Activated CD8-positive, alpha-beta T cell treated with anti-CD3 and anti-CD28 coated beads, Interleukin-2, amount 10 ng/mL, durations not matched to agents 7 days and 5 days (primary cell): ENCODE measurements at regions not wholly inside any gene's neighbourhood (a gene's known extent, or its start where the extent isn't known, plus 50 kb on each side); places are given as distances from the start of the nearest gene placed in this dataset.

Experiments
- ATAC-seq: fragments of 150-1000 bp; cut with Tn5 transposase; one replicate; pipeline ENCODE4 v1.10.0; 2021; ENCODE audit warnings: moderate library complexity
- CTCF ChIA-PET: fragments of 350-600 bp; sonication (Branson Sonifier 250); formaldehyde crosslinking; loops from one replicate; lab custom pipeline; 2021; ENCODE audit warnings: antibody characterized with exemption; lab: Charles Lee
- POLR2A ChIA-PET: fragments of 350-600 bp; sonication (Branson Sonifier 250); formaldehyde crosslinking; loops from one replicate; lab custom pipeline; 2021; ENCODE audit warnings: antibody characterized with exemption; lab: Charles Lee
- DNase-seq: peaks from one replicate; pipeline ENCODE4 v3.0.0-alpha.2; 2020
- H3K27ac Mint-ChIP-seq: one replicate; pipeline ENCODE4 v1.8.0; 2021; ENCODE audit warnings: mild to moderate bottlenecking, mixed read lengths
- H3K27me3 Mint-ChIP-seq: one replicate; pipeline ENCODE4 v1.8.0; 2021; ENCODE audit warnings: low read depth, mixed read lengths
- H3K36me3 Mint-ChIP-seq: one replicate; pipeline ENCODE4 v1.8.0; 2021; ENCODE audit warnings: low read depth, mixed read lengths
- H3K4me1 Mint-ChIP-seq: one replicate; pipeline ENCODE4 v1.8.0; 2021; ENCODE audit warnings: low read depth, mixed read lengths
- H3K4me3 Mint-ChIP-seq: one replicate; pipeline ENCODE4 v1.8.0; 2021; ENCODE audit warnings: mild to moderate bottlenecking, mixed read lengths
- H3K9me3 Mint-ChIP-seq: one replicate; pipeline ENCODE4 v1.8.0; 2022; ENCODE audit warnings: mixed read lengths; ENCODE audit not compliant: insufficient read depth

DNA sequence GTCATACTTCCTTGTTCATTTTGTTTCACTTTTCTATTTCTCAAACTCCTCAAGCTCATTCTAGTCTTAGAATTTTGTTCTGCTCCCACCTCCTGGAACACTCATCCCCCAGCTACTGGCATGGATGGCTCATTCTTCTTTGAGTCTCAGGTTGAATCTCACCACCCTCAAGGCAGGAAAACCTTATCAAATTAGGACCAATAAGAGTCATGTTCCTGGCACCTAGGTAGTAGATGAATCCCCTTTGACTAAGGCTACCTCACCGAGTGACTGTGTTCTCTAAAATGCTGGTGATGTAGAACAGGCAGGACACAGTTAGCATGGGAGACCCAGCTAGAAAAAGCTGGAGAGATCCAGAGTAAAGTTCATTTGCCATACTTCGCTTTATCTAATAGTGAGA, 1050.8 kb upstream of the EEF2KMT start:
- Mint-ChIP-seq H3K4me3 (no peak overlapping the region), H3K27ac (no peak overlapping the region), H3K4me1 (no peaks in the 10 kb centered on the region), H3K36me3 (no peaks in the 10 kb centered on the region), H3K27me3 (no peaks in the 10 kb centered on the region), H3K9me3 (no peaks in the 10 kb centered on the region)
- ChIA-PET POLR2A (no interaction called here), CTCF (no interaction called here)
- ATAC-seq (no peak), DNase-seq (no peak)

DNA sequence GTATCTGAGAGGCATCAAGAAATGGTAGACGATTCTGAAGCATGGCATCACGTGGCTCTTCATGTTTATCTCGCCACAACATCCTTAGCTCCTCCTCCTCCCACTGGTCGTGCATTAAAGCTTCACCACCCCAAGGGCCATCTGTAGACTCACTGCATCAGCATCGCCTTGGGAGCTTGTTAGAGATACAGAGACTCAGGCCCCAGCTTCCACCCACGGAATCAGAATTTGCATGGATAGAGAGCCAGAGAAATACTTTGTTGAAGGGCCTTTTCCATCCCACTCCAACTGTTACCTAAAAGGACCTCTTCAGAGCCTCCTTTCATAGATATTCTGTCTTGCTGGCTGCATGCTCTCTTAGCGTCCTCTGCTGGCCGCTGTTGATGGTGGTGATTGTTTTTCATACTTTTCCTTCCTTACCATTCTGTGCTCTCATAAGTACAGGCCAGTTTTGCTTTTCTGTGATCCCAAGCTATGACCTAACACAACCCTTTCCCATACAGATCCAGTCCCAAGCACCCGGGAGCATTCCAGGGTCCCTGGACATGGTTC, 1049.4 kb upstream of the EEF2KMT start:
- H3K36me3 Mint-ChIP-seq = no peaks in the 10 kb centered on the region
- H3K4me1 Mint-ChIP-seq = no peaks in the 10 kb centered on the region
- H3K4me3 Mint-ChIP-seq = no peak overlapping the region
- CTCF ChIA-PET = no interaction called here
- peaks cover 7% of the 10 kb centered on the region for H3K9me3 Mint-ChIP-seq
- H3K27ac Mint-ChIP-seq = no peak overlapping the region
- POLR2A ChIA-PET = no interaction called here
- no peaks in the 10 kb centered on the region for H3K27me3 Mint-ChIP-seq
- ATAC-seq (no peak), DNase-seq (no peak)

DNA sequence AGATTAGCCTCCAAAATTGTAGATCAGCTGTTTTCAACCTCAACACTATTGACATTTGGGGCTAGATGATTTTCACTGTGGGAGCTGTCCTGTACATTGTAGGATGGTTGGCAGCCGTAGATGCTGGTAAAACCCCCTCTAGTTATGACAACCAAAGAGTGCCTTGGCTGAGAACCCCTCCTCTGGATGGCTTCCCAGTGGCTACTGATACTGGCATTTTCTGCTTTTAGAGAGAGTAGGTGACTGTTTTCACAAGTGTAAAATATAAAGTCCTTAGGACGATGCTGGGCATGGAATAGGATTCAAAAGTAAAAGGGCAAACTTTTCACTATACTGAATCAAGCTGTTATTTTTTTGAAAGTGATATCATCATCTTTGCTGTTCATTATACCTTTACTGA, 1048.8 kb upstream of the EEF2KMT start:
- Mint-ChIP-seq H3K9me3 (peaks cover 7% of the 10 kb centered on the region), H3K36me3 (no peaks in the 10 kb centered on the region), H3K27me3 (no peaks in the 10 kb centered on the region), H3K4me1 (no peaks in the 10 kb centered on the region), H3K4me3 (no peak overlapping the region), H3K27ac (no peak overlapping the region)
- POLR2A ChIA-PET = no interaction called here
- CTCF ChIA-PET = no interaction called here
- ATAC-seq (no peak), DNase-seq (no peak)

DNA sequence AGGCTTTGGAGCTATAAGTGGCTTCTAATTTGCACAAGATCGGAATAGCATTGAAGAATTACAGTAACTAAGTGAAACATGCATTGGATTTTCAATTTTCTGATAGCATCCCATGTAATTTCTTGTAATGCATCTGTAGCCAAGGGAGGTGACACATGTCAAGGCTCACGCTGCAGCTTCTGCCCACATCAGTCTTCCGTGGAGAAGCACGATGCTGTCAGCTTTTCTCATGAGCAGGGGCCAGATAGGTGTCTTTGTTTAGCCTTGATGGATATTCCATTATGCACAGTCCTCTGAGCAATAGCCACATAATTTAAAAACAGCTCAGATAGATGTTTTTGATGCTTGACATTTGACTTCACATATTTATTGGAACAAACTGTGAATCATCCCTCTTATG, 1046.9 kb upstream of the EEF2KMT start:
- Mint-ChIP-seq H3K4me3 (no peak overlapping the region), H3K4me1 (no peaks in the 10 kb centered on the region), H3K9me3 (peaks cover 12% of the 10 kb centered on the region), H3K27me3 (no peaks in the 10 kb centered on the region), H3K36me3 (no peaks in the 10 kb centered on the region), H3K27ac (no peak overlapping the region)
- ATAC-seq (no peak), DNase-seq (no peak)
- ChIA-PET CTCF (no interaction called here), POLR2A (no interaction called here)

DNA sequence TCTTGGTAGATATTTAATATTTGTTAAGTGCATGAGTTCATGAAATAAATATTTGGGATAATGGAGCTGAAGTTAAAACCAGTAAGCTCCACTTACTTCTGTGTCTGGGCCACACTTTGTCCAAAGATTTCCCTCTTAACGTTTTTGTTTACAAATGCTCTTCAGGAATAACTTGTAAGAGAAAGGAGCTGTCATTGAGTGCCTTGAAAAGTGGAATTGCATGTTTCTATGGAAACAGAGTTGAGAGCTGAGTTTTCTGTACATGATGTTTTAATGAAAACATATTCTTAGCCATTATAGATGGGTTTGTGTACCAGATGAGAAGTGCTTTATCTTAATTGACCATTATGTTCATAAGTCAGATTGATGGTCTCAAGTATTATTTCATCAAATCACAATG, 1045.4 kb upstream of the EEF2KMT start:
- no peak overlapping the region for H3K4me3 Mint-ChIP-seq
- H3K4me1 Mint-ChIP-seq = no peaks in the 10 kb centered on the region
- ATAC-seq (no peak), DNase-seq (no peak)
- no peaks in the 10 kb centered on the region for H3K36me3 Mint-ChIP-seq
- H3K9me3 Mint-ChIP-seq = peaks cover 12% of the 10 kb centered on the region
- CTCF ChIA-PET = no interaction called here
- POLR2A ChIA-PET = no interaction called here
- no peaks in the 10 kb centered on the region for H3K27me3 Mint-ChIP-seq
- H3K27ac Mint-ChIP-seq = no peak overlapping the region

DNA sequence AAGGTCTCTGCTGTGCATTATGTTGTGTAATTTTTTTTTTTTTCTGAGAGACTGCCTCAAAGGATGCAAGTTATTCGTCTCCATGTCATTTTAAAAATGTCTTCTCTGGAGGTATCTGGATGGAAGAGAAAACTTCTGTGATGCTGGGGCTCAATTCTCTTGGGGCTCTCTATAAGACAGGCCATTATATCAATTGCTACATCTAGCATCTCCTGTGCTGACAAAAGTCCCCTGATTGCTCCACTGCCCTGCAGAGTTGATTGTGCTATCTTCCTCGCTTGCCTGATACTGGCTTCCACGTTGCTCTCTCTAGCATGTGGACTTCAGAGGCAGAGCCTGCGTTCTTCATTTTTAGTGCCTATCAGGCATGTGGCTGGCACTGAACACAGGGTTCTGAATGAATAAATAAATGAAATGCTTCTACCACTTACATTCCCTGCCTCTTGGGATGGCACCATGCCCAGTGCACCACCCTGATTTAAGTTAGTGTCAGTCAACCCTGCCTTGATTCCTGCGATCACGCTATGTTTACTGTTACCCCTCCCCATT, 1035.5 kb upstream of the EEF2KMT start:
- DNase-seq (no peak), ATAC-seq (no peak)
- H3K4me3 Mint-ChIP-seq = no peak overlapping the region
- no peaks in the 10 kb centered on the region for H3K36me3 Mint-ChIP-seq
- CTCF ChIA-PET = no interaction called here
- H3K27me3 Mint-ChIP-seq = no peaks in the 10 kb centered on the region
- no peaks in the 10 kb centered on the region for H3K9me3 Mint-ChIP-seq
- no peaks in the 10 kb centered on the region for H3K4me1 Mint-ChIP-seq
- no peak overlapping the region for H3K27ac Mint-ChIP-seq
- POLR2A ChIA-PET = no interaction called here

DNA sequence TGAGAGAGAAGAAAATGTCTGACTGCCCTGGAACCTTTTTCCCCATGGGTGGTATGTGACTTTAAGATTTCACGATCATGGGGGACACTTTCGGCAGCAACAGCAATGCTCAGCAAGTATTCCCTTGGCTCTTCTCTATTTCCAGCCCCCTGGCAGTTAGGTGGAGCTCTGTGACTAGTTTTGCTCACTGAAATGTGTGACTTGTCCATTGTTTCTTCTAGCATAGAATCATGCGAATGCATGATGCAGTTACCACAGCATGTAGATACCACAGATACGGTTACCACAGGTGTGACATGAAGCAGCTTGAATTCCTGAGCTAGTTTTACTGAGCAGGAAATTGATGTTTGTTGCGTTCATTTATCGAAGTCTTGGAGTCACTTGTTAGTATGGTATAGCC, 1034.5 kb upstream of the EEF2KMT start:
- ChIA-PET CTCF (no interaction called here), POLR2A (no interaction called here)
- no peaks in the 10 kb centered on the region for H3K9me3 Mint-ChIP-seq
- H3K27me3 Mint-ChIP-seq = no peaks in the 10 kb centered on the region
- H3K4me1 Mint-ChIP-seq = no peaks in the 10 kb centered on the region
- no peak overlapping the region for H3K27ac Mint-ChIP-seq
- no peak overlapping the region for H3K4me3 Mint-ChIP-seq
- H3K36me3 Mint-ChIP-seq = no peaks in the 10 kb centered on the region
- ATAC-seq = no peak
- DNase-seq = no peak

DNA sequence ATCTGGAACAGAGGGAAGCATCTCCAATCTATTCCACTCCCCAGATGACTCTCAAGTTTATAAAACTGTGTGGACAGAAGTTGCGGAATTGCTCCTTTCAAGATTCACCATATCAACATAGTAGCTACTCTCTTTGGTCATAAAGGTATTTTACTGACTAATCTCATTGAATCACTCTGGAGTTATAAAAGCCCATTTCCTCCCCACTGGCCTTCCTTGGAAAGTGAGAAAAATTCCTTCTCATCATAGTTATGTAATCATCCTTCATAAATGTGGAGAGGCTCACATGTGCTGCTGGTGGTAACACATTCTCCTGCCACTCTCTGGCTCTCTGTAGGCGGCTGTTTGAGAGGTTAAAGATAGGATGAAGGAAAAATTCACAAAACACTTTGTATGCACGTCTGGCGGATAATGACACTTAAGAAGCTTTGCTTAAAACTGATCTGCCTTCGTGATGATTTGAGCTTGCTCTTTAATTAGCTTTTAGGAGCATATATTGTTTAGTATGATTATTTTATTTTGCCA, 1034.0 kb upstream of the EEF2KMT start:
- Mint-ChIP-seq H3K27me3 (no peaks in the 10 kb centered on the region), H3K36me3 (no peaks in the 10 kb centered on the region), H3K4me3 (no peak overlapping the region), H3K4me1 (no peaks in the 10 kb centered on the region), H3K27ac (no peak overlapping the region), H3K9me3 (no peaks in the 10 kb centered on the region)
- DNase-seq (no peak), ATAC-seq (no peak)
- CTCF ChIA-PET = no interaction called here
- POLR2A ChIA-PET = no interaction called here

DNA sequence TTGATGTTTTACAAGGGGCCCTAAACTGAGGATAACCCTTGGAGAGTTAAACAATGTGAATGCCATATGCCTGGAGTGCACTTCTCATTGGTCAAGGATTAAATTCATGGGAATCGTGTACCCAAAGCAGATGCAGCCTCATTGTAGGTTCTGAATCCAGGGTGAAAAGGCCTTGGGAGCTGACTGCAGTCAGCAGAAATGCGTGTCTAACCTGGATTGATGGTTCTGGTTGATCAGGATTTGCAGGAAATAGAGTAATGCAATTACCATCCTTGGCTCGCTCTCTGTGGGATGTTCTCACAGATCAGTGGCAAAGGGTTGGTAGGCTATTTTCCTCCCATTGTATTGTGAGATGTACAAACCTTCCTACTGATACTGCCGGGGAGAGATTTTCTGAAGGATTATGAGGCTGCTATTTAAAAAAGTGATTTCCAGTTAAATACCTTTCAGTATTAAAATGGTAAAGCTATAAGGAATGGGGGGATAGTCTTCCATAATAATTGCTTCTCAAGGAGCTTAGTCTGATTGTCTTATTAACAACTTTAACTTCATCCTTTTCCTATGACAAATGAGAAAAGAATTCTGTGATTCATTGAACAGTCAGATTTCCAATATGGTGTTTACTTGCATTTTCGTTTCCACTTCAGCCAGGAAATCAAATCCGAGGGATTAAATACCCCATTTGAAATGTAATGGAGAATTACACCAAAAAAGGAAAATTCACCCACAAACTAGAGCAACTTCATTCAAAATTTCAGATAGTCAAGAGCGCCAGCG, 1028.1 kb upstream of the EEF2KMT start:
- Mint-ChIP-seq H3K27ac (no peak overlapping the region), H3K4me3 (no peak overlapping the region), H3K4me1 (no peaks in the 10 kb centered on the region), H3K36me3 (no peaks in the 10 kb centered on the region), H3K27me3 (no peaks in the 10 kb centered on the region), H3K9me3 (peaks cover 7% of the 10 kb centered on the region)
- POLR2A ChIA-PET = no interaction called here
- ATAC-seq = no peak
- DNase-seq = no peak
- CTCF ChIA-PET = no interaction called here

DNA sequence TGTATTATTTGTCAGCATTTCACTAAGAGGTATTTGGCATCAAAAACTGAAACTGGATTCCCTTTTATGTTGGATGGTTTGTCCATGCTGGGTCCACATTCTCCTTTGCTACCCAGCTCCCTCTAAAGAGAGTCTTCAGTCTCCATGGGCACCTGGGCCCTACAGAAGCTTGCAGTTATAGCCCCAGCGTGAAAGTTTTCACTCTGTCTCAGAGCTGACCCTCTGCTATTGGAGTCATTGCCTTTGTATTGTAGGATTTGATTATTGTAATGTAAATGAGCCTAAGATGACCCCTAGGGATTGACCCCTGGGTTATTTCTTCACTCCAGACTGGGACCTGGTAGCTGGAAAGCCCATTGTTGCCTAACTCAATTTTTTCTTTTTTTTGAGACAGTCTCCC, 1026.5 kb upstream of the EEF2KMT start:
- ChIA-PET CTCF (no interaction called here), POLR2A (no interaction called here)
- Mint-ChIP-seq H3K27me3 (no peaks in the 10 kb centered on the region), H3K27ac (no peak overlapping the region), H3K36me3 (no peaks in the 10 kb centered on the region), H3K9me3 (peaks cover 7% of the 10 kb centered on the region), H3K4me3 (no peak overlapping the region), H3K4me1 (no peaks in the 10 kb centered on the region)
- no peak for ATAC-seq
- DNase-seq = no peak

DNA sequence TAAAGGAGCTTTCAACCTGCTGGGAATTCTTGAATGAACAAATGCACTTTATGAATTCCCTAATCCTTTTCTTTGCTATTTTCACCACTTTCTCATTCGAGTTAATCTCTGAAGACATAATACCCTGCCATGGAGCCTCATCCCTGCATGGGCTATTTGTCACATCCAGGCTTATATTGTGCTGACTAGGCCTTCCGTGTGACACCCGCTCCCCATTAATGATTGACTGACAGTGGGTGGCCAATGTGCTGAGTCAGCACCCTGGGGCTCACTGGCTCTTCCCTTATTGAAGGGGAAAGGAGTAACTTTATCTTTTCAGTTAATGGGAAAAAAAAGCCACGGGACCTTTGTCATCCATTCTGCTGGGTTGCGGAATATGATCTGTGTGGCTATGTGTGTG, 1024.8 kb upstream of the EEF2KMT start:
- H3K9me3 Mint-ChIP-seq = peaks cover 7% of the 10 kb centered on the region
- ChIA-PET CTCF (no interaction called here), POLR2A (no interaction called here)
- no peaks in the 10 kb centered on the region for H3K36me3 Mint-ChIP-seq
- ATAC-seq (no peak), DNase-seq (no peak)
- no peak overlapping the region for H3K27ac Mint-ChIP-seq
- no peaks in the 10 kb centered on the region for H3K4me1 Mint-ChIP-seq
- H3K4me3 Mint-ChIP-seq = no peak overlapping the region
- H3K27me3 Mint-ChIP-seq = no peaks in the 10 kb centered on the region

DNA sequence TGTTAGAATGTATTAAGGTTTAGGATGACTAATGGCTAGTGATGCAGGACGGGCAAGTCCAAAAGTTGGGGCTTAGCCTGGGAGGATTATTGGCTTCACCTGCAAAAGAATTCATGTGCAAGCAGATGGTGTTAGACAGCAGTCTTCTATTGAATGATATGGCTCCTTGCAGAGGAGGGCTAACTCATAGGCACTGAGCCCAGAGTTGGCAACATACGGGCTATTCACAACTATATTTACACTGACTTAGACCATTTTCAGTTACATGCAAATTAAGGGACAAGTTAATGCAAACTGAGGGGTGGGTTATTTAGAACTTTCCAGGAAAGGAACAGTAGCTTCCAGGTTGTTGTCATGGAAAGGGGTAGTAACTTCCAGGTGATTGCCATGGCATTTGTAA, 1017.1 kb upstream of the EEF2KMT start:
- Mint-ChIP-seq H3K9me3 (no peaks in the 10 kb centered on the region), H3K27ac (no peak overlapping the region), H3K4me1 (no peaks in the 10 kb centered on the region), H3K36me3 (no peaks in the 10 kb centered on the region), H3K27me3 (no peaks in the 10 kb centered on the region), H3K4me3 (no peak overlapping the region)
- DNase-seq (no peak), ATAC-seq (no peak)
- ChIA-PET POLR2A (no interaction called here), CTCF (no interaction called here)
